D721Med (cell line): ENCODE measurements at regions not wholly inside any gene's neighbourhood (a gene's known extent, or its start where the extent isn't known, plus 50 kb on each side); places are given as distances from the start of the nearest gene placed in this dataset.

Experiments used
- DNase-seq: peaks from one replicate; pipeline ENCODE4 v3.0.0; 2011; ENCODE audit warnings: low spot score; ENCODE audit not compliant: insufficient read length
- FAIRE-seq: peaks from 2 replicates; lab custom pipeline; 2011; peaks lifted over from hg19 to GRCh38; lab: Jason Lieb, UNC
- CTCF ChIP-seq: IDR thresholded peaks from 2 replicates; pipeline ENCODE4 v1.5.1; 2012; ENCODE audit warnings: mild to moderate bottlenecking, control low read depth; ENCODE audit not compliant: insufficient read depth; ENCODE audit errors: missing control alignments

- FAIRE-seq = no peak
- DNase-seq = no peak
- TF ChIP-seq CTCF = no peak
These were observed 349.9 kb downstream of the LRIG3 start for GRCh38 chr12:58570411-58570810.

DNA sequence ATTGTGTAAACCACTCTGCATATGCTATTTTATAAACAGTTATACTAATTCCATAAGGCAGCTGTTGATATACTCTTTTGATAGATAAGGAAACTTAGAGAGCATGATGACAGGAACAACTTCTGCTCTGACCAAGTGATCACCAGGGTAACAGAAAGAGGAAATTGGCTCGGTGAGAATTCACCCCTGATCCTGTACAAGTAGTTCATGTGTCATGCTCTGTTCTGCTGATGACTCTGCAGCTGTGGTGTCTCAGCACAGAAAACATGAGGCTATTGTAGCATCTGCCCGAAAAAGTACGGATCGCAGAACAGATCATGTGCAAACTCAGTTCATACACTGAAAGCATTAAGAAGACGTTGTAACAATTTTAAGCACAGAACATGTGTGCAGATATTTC, 345.0 kb downstream of the LRIG3 start:
- no peak for TF ChIP-seq CTCF
- no peak for FAIRE-seq
- no peak for DNase-seq

DNA sequence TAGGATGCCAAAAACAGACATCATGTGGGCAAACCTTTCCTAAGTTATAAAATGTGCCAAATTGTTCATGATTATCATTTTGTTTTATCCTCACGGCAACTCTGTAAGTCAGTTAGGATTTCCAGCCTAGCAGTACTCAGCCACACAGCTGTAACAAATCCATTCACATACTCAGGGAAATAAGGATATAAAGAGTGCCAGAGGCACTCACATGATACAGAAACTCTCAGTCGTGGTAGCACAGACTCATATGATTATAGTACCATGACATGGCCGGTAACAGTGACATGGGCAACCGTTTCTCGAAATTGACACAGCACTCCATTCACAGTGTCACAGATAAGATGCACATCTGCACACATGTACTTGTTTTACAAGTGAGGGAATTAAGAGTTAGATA, 344.2 kb downstream of the LRIG3 start:
- no peak for TF ChIP-seq CTCF
- DNase-seq (no peak), FAIRE-seq (no peak)

DNA sequence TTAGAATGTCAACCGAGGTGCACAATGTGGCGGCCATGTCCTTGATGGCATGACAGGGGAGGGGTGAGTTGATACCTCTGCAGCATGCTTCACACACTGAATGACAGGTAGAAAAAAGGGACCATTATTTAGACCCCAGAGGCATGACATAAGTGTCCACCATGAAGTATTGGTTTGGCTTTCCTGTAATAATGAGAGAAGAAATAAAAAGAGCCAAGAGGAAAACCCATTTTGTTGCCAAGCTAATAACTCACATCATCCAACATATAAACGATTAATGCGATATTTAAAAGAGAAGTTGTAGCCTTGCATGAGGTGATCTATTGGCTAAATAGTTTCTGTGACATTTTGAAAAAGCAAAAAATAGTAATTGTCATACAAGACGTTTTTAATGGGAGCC, 343.4 kb downstream of the LRIG3 start:
- FAIRE-seq (no peak), DNase-seq (no peak)
- no peak for TF ChIP-seq CTCF

DNA sequence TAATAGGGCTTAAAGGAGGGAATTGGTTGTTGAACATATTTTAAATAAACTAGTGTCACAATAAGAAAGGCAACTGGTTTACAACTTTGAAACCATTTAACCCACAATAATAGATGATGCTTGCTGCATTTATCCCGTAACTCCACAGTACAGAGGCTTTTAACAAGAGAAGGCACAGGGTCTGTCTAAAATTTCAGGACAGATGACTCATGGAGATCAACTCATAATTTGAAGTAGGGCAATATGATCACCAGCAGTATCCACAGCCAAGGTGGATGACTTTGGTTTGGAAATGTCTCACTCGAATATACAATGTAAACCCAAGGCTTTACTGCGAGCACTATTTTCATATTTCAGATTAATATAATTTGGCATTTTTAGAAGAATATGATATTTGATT, 340.2 kb downstream of the LRIG3 start:
- DNase-seq (no peak), FAIRE-seq (no peak)
- no peak for TF ChIP-seq CTCF

DNA sequence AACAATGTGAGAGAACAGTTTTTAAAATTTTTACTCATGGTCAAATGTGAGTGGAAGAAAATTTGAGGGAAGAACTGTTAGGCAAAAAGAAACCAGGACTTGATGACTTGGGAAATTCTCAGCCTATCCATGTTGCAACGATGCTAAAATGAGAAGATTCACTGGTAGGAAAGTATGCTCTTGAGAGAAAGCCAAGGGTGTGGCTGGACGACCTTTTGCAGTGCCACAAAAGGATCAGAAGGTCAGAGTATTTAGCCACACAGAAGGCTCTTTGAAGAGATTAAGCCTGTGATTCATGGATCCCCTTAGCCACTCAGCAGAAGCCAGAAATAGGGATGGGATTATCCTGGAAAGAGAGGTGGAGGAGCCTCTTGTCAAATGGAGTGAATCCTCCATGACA, 336.8 kb downstream of the LRIG3 start:
- DNase-seq = no peak
- no peak for TF ChIP-seq CTCF
- FAIRE-seq = no peak

- no peak for FAIRE-seq
- no peak for TF ChIP-seq CTCF
- no peak for DNase-seq
These were observed 336.4 kb downstream of the LRIG3 start for GRCh38 chr12:58583940-58584339.
